GM12878 (cell line): ENCODE measurements at regions not wholly inside any gene's neighbourhood (a gene's known extent, or its start where the extent isn't known, plus 50 kb on each side); places are given as distances from the start of the nearest gene placed in this dataset.

Experiments
- ATAC-seq: fragments of 200-7000 bp; cut with Tn5 transposase; 3 replicates; pipeline ENCODE4 v1.9.1; 2020; ENCODE audit warnings: mild to moderate bottlenecking, moderate library complexity
- BruUV-seq: library from RNA; stranded (reverse); fragments of 400-500 nt; replicated peaks from 2 replicates; lab custom pipeline; 2021; lab: Mats Ljungman, UMichigan
- CTCF ChIA-PET: fragments of 300-600 bp; sonication (Branson Sonifier 250); formaldehyde crosslinking; extraction: SDS; loops from one replicate; lab custom pipeline; 2021; ENCODE audit warnings: inconsistent platforms; lab: Yijun Ruan, JAX
- POLR2A ChIA-PET: fragments of 350-600 bp; formaldehyde crosslinking; extraction: SDS; loops from one replicate; lab custom pipeline; 2021; ENCODE audit warnings: inconsistent platforms; lab: Charles Lee
- RAD21 ChIA-PET: fragments of 300-600 bp; sonication (Branson Sonifier 250); formaldehyde crosslinking; loops from one replicate; lab custom pipeline; 2023; ENCODE audit warnings: antibody characterized with exemption; ENCODE audit not compliant: unreplicated experiment; lab: Charles Lee
- SMC1A ChIA-PET: fragments of 300-600 bp; sonication (Branson Sonifier 250); formaldehyde crosslinking; loops from one replicate; lab custom pipeline; 2023; ENCODE audit not compliant: unreplicated experiment, uncharacterized antibody; lab: Charles Lee
- DNase-seq: peaks from one replicate; pipeline ENCODE4 v3.0.0-alpha.2; 2011; ENCODE audit warnings: low read depth, low spot score
- FAIRE-seq: peaks from 3 replicates; lab custom pipeline; 2011; peaks lifted over from hg19 to GRCh38; lab: Jason Lieb, UNC
- H2AFZ ChIP-seq: 2 replicates; pipeline ENCODE4 v1.6.0; 2011; ENCODE audit warnings: low read depth, low read length, control low read depth; ENCODE audit not compliant: control insufficient read depth
- H3K27ac ChIP-seq: 2 replicates; pipeline ENCODE4 v1.5.1; 2011; ENCODE audit warnings: control low read depth; ENCODE audit not compliant: control insufficient read depth, insufficient read depth
- H3K27me3 ChIP-seq, 2 experiments: replicated peaks in 1 of 2; 2 replicates each; pipeline versions ENCODE4 v1.6.0 to v1.6.1; 2011; ENCODE audit warnings: low read length in 1 of 2; ENCODE audit not compliant: control insufficient read depth in 2 of 2, insufficient read depth in 2 of 2
- H3K36me3 ChIP-seq, 2 experiments: 2 replicates each; pipeline ENCODE4 v1.5.1; 2011; ENCODE audit warnings: low read length in 1 of 2; ENCODE audit not compliant: control insufficient read depth in 2 of 2, insufficient read depth in 2 of 2
- H3K4me1 ChIP-seq: 2 replicates; pipeline ENCODE4 v1.6.1; 2011; ENCODE audit warnings: mild to moderate bottlenecking, low read length, moderate library complexity, mixed read lengths; ENCODE audit not compliant: control insufficient read depth, insufficient read depth
- H3K4me2 ChIP-seq: 2 replicates; pipeline ENCODE4 v1.6.0; 2011; ENCODE audit warnings: control low read depth; ENCODE audit not compliant: control insufficient read depth, insufficient read depth
- H3K4me3 ChIP-seq: fragments of 200-600 bp; sonication (generic); 2 replicates; pipeline ENCODE4 v1.5.1; 2016
- H3K79me2 ChIP-seq: 2 replicates; pipeline ENCODE4 v1.6.0; 2011; ENCODE audit warnings: low read length; ENCODE audit not compliant: control insufficient read depth, insufficient read depth
- H3K9ac ChIP-seq: 2 replicates; pipeline ENCODE4 v1.8.0; 2011; ENCODE audit warnings: low read length, control low read depth, mixed read lengths; ENCODE audit not compliant: control insufficient read depth, insufficient read depth
- H3K9me3 ChIP-seq: replicated peaks from 3 replicates; pipeline ENCODE4 v1.5.1; 2011; ENCODE audit warnings: mild to moderate bottlenecking, low read length; ENCODE audit not compliant: control insufficient read depth, insufficient read depth
- H4K20me1 ChIP-seq: 2 replicates; pipeline ENCODE4 v1.6.0; 2011; ENCODE audit not compliant: control insufficient read depth, insufficient read depth
- ATF7 ChIP-seq: fragments of 450-650 bp; IDR thresholded peaks from 2 replicates; pipeline ENCODE4 v1.6.1; 2016; ENCODE audit warnings: low read depth, mild to moderate bottlenecking
- NFYA ChIP-seq: IDR thresholded peaks from 2 replicates; pipeline ENCODE4 v1.6.1; 2011; ENCODE audit warnings: low read depth, mild to moderate bottlenecking, low read length, improper control_type of control experiment, borderline replicate concordance
- NR2F1 ChIP-seq: fragments of 450-650 bp; conservative IDR thresholded peaks from 2 replicates; pipeline ENCODE4 v1.6.1; 2017; ENCODE audit warnings: mild to moderate bottlenecking
- PBX3 ChIP-seq: IDR thresholded peaks from 2 replicates; pipeline ENCODE4 v1.6.1; 2011; ENCODE audit warnings: mild to moderate bottlenecking, low read depth, low read length, moderate library complexity; ENCODE audit not compliant: insufficient replicate concordance
- SRF ChIP-seq, 2 experiments: IDR thresholded peaks; 2 replicates each; pipeline ENCODE4 v1.6.1; 2011; ENCODE audit warnings: low read depth in 2 of 2, low read length in 2 of 2, mild to moderate bottlenecking in 1 of 2, moderate library complexity in 1 of 2
- WGBS: methylation state at CpG from one replicate; pipeline ENCODE4 v1.1.6; 2016; ENCODE audit warnings: low lambda C conversion rate; ENCODE audit not compliant: insufficient replicate concordance, insufficient coverage; ENCODE audit errors: missing lambda C conversion rate; 5-methylcytosine and 5-hydroxymethylcytosine counted together
- in situ Hi-C: fragments of 300-500 bp; cut with MboI; formaldehyde crosslinking; loops from 9 replicates; pipeline ENCODE4 v1.14.3; 2018; ENCODE audit warnings: mixed read lengths
- intact Hi-C: fragments of 100-400 bp; cut with micrococcal nuclease; formaldehyde crosslinking; loops from one replicate; pipeline ENCODE4 v1.14.2; 2022; ENCODE audit not compliant: unreplicated experiment

- TF ChIP-seq PBX3 = no peak
These were observed 284.7 kb downstream of the DUSP6 start (continued) for GRCh38 chr12:89067421-89068187.

- Histone ChIP-seq H3K9me3 (no peaks in the 10 kb centered on the region), H3K36me3 (no peaks in the 10 kb centered on the region), H4K20me1 (no peaks in the 10 kb centered on the region), H3K27ac (no peak overlapping the region), H3K4me3 (no peak overlapping the region), H3K27me3 (no peaks in the 10 kb centered on the region), H3K4me1 (no peaks in the 10 kb centered on the region), H3K79me2 (no peaks in the 10 kb centered on the region), H2AFZ (no peak overlapping the region), H3K4me2 (no peak overlapping the region), H3K9ac (no peak overlapping the region)
- ChIA-PET SMC1A (interaction anchor here (0.5 kb wide), 1 partner anchor 35 kb away, joined by 3 read pairs; no protein-coding TSS in a partner anchor), RAD21 (interaction anchor here (0.9 kb wide), 1 partner anchor 397 kb away, joined by 3 read pairs; no protein-coding TSS in a partner anchor), POLR2A (interaction anchor here (0.5 kb wide), 1 partner anchor 33 kb away, joined by 4 read pairs; no protein-coding TSS in a partner anchor), CTCF (interaction anchor here (0.7 to 1.2 kb wide), 2 partner anchors 14 kb away, joined by 3 to 5 read pairs; no protein-coding TSS in a partner anchor)
- 93% methylated on average over 3 of the region's 3 CpGs for WGBS
- FAIRE-seq (no peak), DNase-seq (no peak), ATAC-seq (no peak)
- no peak for TF ChIP-seq NR2F1
- TF ChIP-seq ATF7 = no peak
- TF ChIP-seq SRF (IDR thresholded peaks at IDR 0.05; ENCODE audit: low read depth in 2 of 2, low read length in 2 of 2) = no peak
- TF ChIP-seq NFYA = no peak
- intact Hi-C loops (no loop called here), in situ Hi-C loops (no loop called here)
- BruUV-seq = no TSS peak
These were observed 287.5 kb downstream of the DUSP6 start for GRCh38 chr12:89064780-89065179.
